Neuronal stem cell (in vitro differentiated cells): ENCODE measurements at regions not wholly inside any gene's neighbourhood (a gene's known extent, or its start where the extent isn't known, plus 50 kb on each side); places are given as distances from the start of the nearest gene placed in this dataset.

Experiments used
- DNase-seq: peaks from one replicate; pipeline ENCODE4 v3.0.0-alpha.2; 2013; ENCODE audit warnings: low spot score
- H2AFZ ChIP-seq: one replicate; pipeline ENCODE4 v1.6.1; 2013; ENCODE audit warnings: mild to moderate bottlenecking, low read length, inconsistent platforms
- H2AK5ac ChIP-seq: 2 replicates; pipeline ENCODE4 v1.6.1; 2013; ENCODE audit warnings: low read depth, mild to moderate bottlenecking, inconsistent platforms, low read length, moderate library complexity, mixed read lengths
- H2BK120ac ChIP-seq: 2 replicates; pipeline ENCODE4 v1.6.1; 2013; ENCODE audit warnings: low read depth, mild to moderate bottlenecking, inconsistent platforms, low read length, moderate library complexity, mixed read lengths
- H2BK12ac ChIP-seq: one replicate; pipeline ENCODE4 v1.6.1; 2013; ENCODE audit warnings: low read length, inconsistent platforms
- H2BK15ac ChIP-seq: 2 replicates; pipeline ENCODE4 v1.6.1; 2013; ENCODE audit warnings: mild to moderate bottlenecking, low read length, inconsistent platforms, mixed read lengths
- H2BK5ac ChIP-seq: one replicate; pipeline ENCODE4 v1.6.1; 2013; ENCODE audit warnings: inconsistent platforms, mild to moderate bottlenecking, low read length, moderate library complexity
- H3K14ac ChIP-seq: one replicate; pipeline ENCODE4 v1.6.1; 2013; ENCODE audit warnings: low read length, inconsistent platforms
- H3K18ac ChIP-seq: 2 replicates; pipeline ENCODE4 v1.6.1; 2013; ENCODE audit warnings: low read length, inconsistent platforms
- H3K23ac ChIP-seq: 2 replicates; pipeline ENCODE4 v1.6.1; 2013; ENCODE audit warnings: low read depth, mild to moderate bottlenecking, mixed read lengths, low read length, inconsistent platforms; ENCODE audit not compliant: poor library complexity
- H3K27ac ChIP-seq: replicated peaks from 3 replicates; pipeline ENCODE4 v1.5.1; 2013; ENCODE audit warnings: low read length, inconsistent platforms
- H3K27me3 ChIP-seq, 3 experiments: 2 replicates each; pipeline ENCODE4 v1.6.1; 2013; ENCODE audit warnings: low read length in 3 of 3, mild to moderate bottlenecking in 2 of 3, inconsistent platforms in 1 of 3, low read depth in 1 of 3, mixed read lengths in 1 of 3, moderate library complexity in 1 of 3; ENCODE audit not compliant: control insufficient read depth in 3 of 3, insufficient read depth in 3 of 3
- H3K36me3 ChIP-seq, 2 donors: replicated peaks in 1 of 2; 2 replicates each; pipeline ENCODE4 v1.6.1; 2013; ENCODE audit warnings: low read length in 2 of 2; ENCODE audit not compliant: control insufficient read depth in 2 of 2, insufficient read depth in 2 of 2
- H3K4ac ChIP-seq: 2 replicates; pipeline ENCODE4 v1.6.1; 2013; ENCODE audit warnings: inconsistent platforms, mild to moderate bottlenecking, low read length, moderate library complexity
- H3K4me1 ChIP-seq, 2 donors: 1 replicate in 1 of 2; 2 replicates in 1 of 2; pipeline ENCODE4 v1.6.1; 2013; ENCODE audit warnings: low read length in 2 of 2, low read depth in 1 of 2; ENCODE audit not compliant: control insufficient read depth in 2 of 2, insufficient read depth in 1 of 2
- H3K4me2 ChIP-seq: one replicate; pipeline ENCODE4 v1.6.1; 2013; ENCODE audit warnings: mild to moderate bottlenecking, low read length, inconsistent platforms; ENCODE audit not compliant: insufficient read depth, poor library complexity, severe bottlenecking
- H3K4me3 ChIP-seq, 2 donors: 2 replicates each; pipeline ENCODE4 v1.5.1; 2013; ENCODE audit warnings: low read length in 2 of 2, mild to moderate bottlenecking in 2 of 2, inconsistent platforms in 1 of 2, moderate library complexity in 1 of 2
- H3K79me1 ChIP-seq: one replicate; pipeline ENCODE4 v1.6.1; 2013; ENCODE audit warnings: low read depth, mild to moderate bottlenecking, inconsistent platforms, low read length, moderate library complexity
- H3K9ac ChIP-seq: one replicate; pipeline ENCODE4 v1.6.1; 2013; ENCODE audit warnings: mild to moderate bottlenecking, low read depth, low read length, inconsistent platforms; ENCODE audit not compliant: poor library complexity
- H3K9me3 ChIP-seq, 2 donors: replicated peaks in 1 of 2; 2 replicates each; pipeline versions ENCODE3 to v1.6.1; 2013; ENCODE audit warnings: low read length in 2 of 2, mild to moderate bottlenecking in 2 of 2, inconsistent platforms in 1 of 2, low read depth in 1 of 2, mixed read lengths in 1 of 2, moderate library complexity in 1 of 2; ENCODE audit not compliant: control insufficient read depth in 2 of 2, insufficient read depth in 1 of 2
- H4K8ac ChIP-seq: one replicate; pipeline ENCODE4 v1.6.1; 2013; ENCODE audit warnings: low read depth, mild to moderate bottlenecking, inconsistent platforms, low read length, moderate library complexity
- H4K91ac ChIP-seq: one replicate; pipeline ENCODE4 v1.6.1; 2013; ENCODE audit warnings: low read length, low read depth, mild to moderate bottlenecking, inconsistent platforms; ENCODE audit not compliant: poor library complexity
- WGBS, 2 donors: extraction: QIAGEN DNeasy Blood & Tissue Kit; methylation state at CpG; one replicate each; pipeline ENCODE4 v1.1.7; 2013; ENCODE audit warnings: missing lambda C conversion rate in 2 of 2, mixed read lengths in 1 of 2; ENCODE audit not compliant: insufficient read length in 2 of 2, insufficient replicate concordance in 1 of 2; ENCODE audit errors: extremely low coverage in 2 of 2; 5-methylcytosine and 5-hydroxymethylcytosine counted together

- Histone ChIP-seq H2BK120ac (no peak overlapping the region), H2BK5ac (no peak overlapping the region), H3K18ac (no peak overlapping the region), H3K14ac (no peak overlapping the region), H3K79me1 (no peaks in the 10 kb centered on the region), H3K27ac (no peak overlapping the region), H3K4me3 (no peak overlapping the region), H4K91ac (no peak overlapping the region), H2BK12ac (no peak overlapping the region), H4K8ac (no peak overlapping the region), H2BK15ac (no peak overlapping the region), H3K23ac (no peak overlapping the region), H3K9me3 (no peaks in the 10 kb centered on the region), H3K4me2 (no peak overlapping the region), H2AK5ac (no peak overlapping the region), H3K9ac (no peak overlapping the region), H3K4me1 (peaks cover 10 to 12% of the 10 kb centered on the region in 2 donors), H3K27me3 (no peaks in the 10 kb centered on the region), H3K4ac (no peak overlapping the region), H3K36me3 (no peaks in the 10 kb centered on the region), H2AFZ (peak overlapping the region; percentile 89)
- DNase-seq = no peak
- no CpG with 5 or more reads among the region's 3 CpGs for WGBS, 2 donors
These were observed 324.6 kb downstream of the BCOR start for GRCh38 chrX:39773150-39773549.

- no peak overlapping the region for H3K9ac ChIP-seq
These were observed 323.6 kb downstream of the BCOR start for GRCh38 chrX:39773923-39774773.

GRCh38 chrX:39774774-39775328, 322.9 kb downstream of the BCOR start:
- Histone ChIP-seq H3K4me1 (peaks cover 10 to 12% of the 10 kb centered on the region in 2 donors), H3K18ac (no peak overlapping the region), H4K91ac (no peak overlapping the region), H3K79me1 (no peaks in the 10 kb centered on the region), H2BK12ac (no peak overlapping the region), H3K27ac (no peak overlapping the region), H2BK15ac (no peak overlapping the region), H3K4me2 (no peak overlapping the region), H3K23ac (no peak overlapping the region), H4K8ac (no peak overlapping the region), H3K9me3 (peaks cover 0 to 1% of the 10 kb centered on the region in 2 donors), H3K9ac (no peak overlapping the region), H3K36me3 (no peaks in the 10 kb centered on the region), H3K27me3 (no peaks in the 10 kb centered on the region), H2AFZ (no peak overlapping the region), H3K4ac (no peak overlapping the region), H2BK120ac (no peak overlapping the region), H3K14ac (no peak overlapping the region), H2AK5ac (no peak overlapping the region), H2BK5ac (no peak overlapping the region), H3K4me3 (no peak overlapping the region)
- no peak for DNase-seq
- no CpG with 5 or more reads among the region's 5 CpGs for WGBS, 2 donors

More at GRCh38 chrX:39773923-39774773, 323.6 kb downstream of the BCOR start:
- H2AFZ ChIP-seq = no peak overlapping the region
- no peak overlapping the region for H3K14ac ChIP-seq
- no peak for DNase-seq
- WGBS, 2 donors = no CpG with 5 or more reads among the region's 19 CpGs
- no peaks in the 10 kb centered on the region for H3K79me1 ChIP-seq
- no peak overlapping the region for H4K91ac ChIP-seq
- H3K4ac ChIP-seq = no peak overlapping the region
- no peak overlapping the region for H2BK120ac ChIP-seq
- H2BK5ac ChIP-seq = no peak overlapping the region
- H4K8ac ChIP-seq = no peak overlapping the region
- no peak overlapping the region for H3K23ac ChIP-seq
- no peaks in the 10 kb centered on the region for H3K27me3 ChIP-seq
- no peaks in the 10 kb centered on the region for H3K36me3 ChIP-seq
- H3K4me3 ChIP-seq = no peak overlapping the region
- H3K18ac ChIP-seq = no peak overlapping the region
- H2BK12ac ChIP-seq = no peak overlapping the region
- no peak overlapping the region for H3K27ac ChIP-seq
- H3K4me1 ChIP-seq = peaks cover 10 to 12% of the 10 kb centered on the region in 2 donors
- H2BK15ac ChIP-seq = no peak overlapping the region
- no peak overlapping the region for H2AK5ac ChIP-seq
- H3K4me2 ChIP-seq = no peak overlapping the region
- no peaks in the 10 kb centered on the region for H3K9me3 ChIP-seq

- H3K4ac ChIP-seq = no peak overlapping the region
- no peak overlapping the region for H3K18ac ChIP-seq
- H3K27me3 ChIP-seq = no peaks in the 10 kb centered on the region
- H3K27ac ChIP-seq = no peak overlapping the region
- no peak overlapping the region for H3K4me3 ChIP-seq
- H3K4me2 ChIP-seq = no peak overlapping the region
- H2BK15ac ChIP-seq = no peak overlapping the region
- H3K14ac ChIP-seq = no peak overlapping the region
- peaks cover 5 to 6% of the 10 kb centered on the region in 2 donors for H3K4me1 ChIP-seq
- H3K9ac ChIP-seq = no peak overlapping the region
- WGBS, 2 donors = no CpG with 5 or more reads among the region's 5 CpGs
- H3K23ac ChIP-seq = no peak overlapping the region
- no peak overlapping the region for H2AFZ ChIP-seq
- H2AK5ac ChIP-seq = no peak overlapping the region
- H3K9me3 ChIP-seq = peaks cover 2 to 4% of the 10 kb centered on the region in 2 donors
- DNase-seq = no peak
- H2BK5ac ChIP-seq = no peak overlapping the region
- no peak overlapping the region for H4K91ac ChIP-seq
- no peak overlapping the region for H4K8ac ChIP-seq
- no peaks in the 10 kb centered on the region for H3K79me1 ChIP-seq
- no peaks in the 10 kb centered on the region for H3K36me3 ChIP-seq
- no peak overlapping the region for H2BK12ac ChIP-seq
- no peak overlapping the region for H2BK120ac ChIP-seq
These were observed 320.1 kb downstream of the BCOR start for GRCh38 chrX:39777623-39778025.
